ENCODE measurements at regions not wholly inside any gene's neighbourhood (a gene's known extent, or its start where the extent isn't known, plus 50 kb on each side); places are given as distances from the start of the nearest gene placed in this dataset.

DNA sequence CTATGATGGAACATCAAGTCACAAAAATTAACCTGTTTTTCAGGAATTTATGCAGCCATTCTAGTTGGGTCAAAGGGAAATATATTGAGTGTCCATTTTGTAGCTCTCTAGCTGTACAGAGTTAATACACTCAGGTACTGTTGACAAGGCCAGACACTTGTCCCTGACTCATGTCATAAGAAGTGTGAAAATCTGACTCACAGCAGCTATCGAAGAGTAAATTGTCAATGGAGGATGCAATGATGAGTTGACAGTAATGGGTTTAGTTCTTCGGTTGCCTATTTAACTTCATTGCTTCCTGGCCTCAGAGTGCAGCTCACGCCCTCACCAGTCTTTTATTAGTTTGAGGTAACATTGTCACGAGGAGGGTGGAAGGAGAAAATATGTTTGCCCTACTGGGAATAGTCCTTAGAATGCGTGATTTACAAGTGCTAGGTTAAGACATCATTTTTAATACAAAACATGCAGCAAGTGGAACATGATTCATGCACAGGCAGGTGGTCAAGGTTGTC lies 255.1 kb downstream of the XPNPEP1 start:
- H3K9me2 ChIP-seq (ENCODE audit: insufficient read depth): no peaks in the 10 kb centered on the region
- H3K27me3 ChIP-seq (ENCODE audit: insufficient read depth, low read length): no peaks in the 10 kb centered on the region
- intact Hi-C loops (cut with micrococcal nuclease): no loop called here
- H3K27ac ChIP-seq (ENCODE audit: low read depth, low read length): no peak overlapping the region
- DNase-seq (ENCODE audit: low read depth, low spot score) (no peak), ATAC-seq (no peak)
- no peaks in the 10 kb centered on the region for H3K36me3 ChIP-seq (ENCODE audit: control insufficient read depth in 1 of 2, insufficient read depth in 2 of 2, low read length in 2 of 2)
- H3K79me2 ChIP-seq (ENCODE audit: insufficient read depth, low read length): no peaks in the 10 kb centered on the region
- H3K4me3 ChIP-seq (replicated peaks in 1 of 2; ENCODE audit: low read depth in 1 of 2, low read length in 2 of 2): no peak overlapping the region
- H2AFZ ChIP-seq (ENCODE audit: low read depth, low read length, poor library complexity, severe bottlenecking): no peak overlapping the region
- TF ChIP-seq CBX3 (IDR thresholded peaks at IDR 0.05; ENCODE audit: low read depth) (no peak), POLR2A (IDR thresholded peaks at IDR 0.05; ENCODE audit: borderline replicate concordance, extremely low read depth, insufficient read depth, insufficient read length) (no peak), REST (IDR thresholded peaks at IDR 0.05; ENCODE audit: low read depth) (no peak), EZH2phosphoT487 (IDR thresholded peaks at IDR 0.05; ENCODE audit: borderline replicate concordance) (no peak), EGR1 (IDR thresholded peaks at IDR 0.05; ENCODE audit: low read depth) (no peak), RAD21 (IDR thresholded peaks at IDR 0.05; ENCODE audit: low read depth) (no peak), TCF7L2 (IDR thresholded peaks at IDR 0.05; ENCODE audit: borderline replicate concordance, extremely low read depth, insufficient read depth, insufficient read length) (no peak), CEBPB (IDR thresholded peaks at IDR 0.05; ENCODE audit: low read depth) (no peak), ELF1 (IDR thresholded peaks at IDR 0.05; ENCODE audit: borderline replicate concordance, low read depth) (no peak), YY1 (IDR thresholded peaks at IDR 0.05; ENCODE audit: extremely low read depth, insufficient replicate concordance, low read depth, low read length) (no peak)
- TF ChIP-seq, protein P1, sequence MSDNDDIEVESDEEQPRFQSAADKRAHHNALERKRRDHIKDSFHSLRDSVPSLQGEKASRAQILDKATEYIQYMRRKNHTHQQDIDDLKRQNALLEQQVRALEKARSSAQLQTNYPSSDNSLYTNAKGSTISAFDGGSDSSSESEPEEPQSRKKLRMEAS (IDR thresholded peaks at IDR 0.05): no peak
- TF ChIP-seq, protein P2, sequence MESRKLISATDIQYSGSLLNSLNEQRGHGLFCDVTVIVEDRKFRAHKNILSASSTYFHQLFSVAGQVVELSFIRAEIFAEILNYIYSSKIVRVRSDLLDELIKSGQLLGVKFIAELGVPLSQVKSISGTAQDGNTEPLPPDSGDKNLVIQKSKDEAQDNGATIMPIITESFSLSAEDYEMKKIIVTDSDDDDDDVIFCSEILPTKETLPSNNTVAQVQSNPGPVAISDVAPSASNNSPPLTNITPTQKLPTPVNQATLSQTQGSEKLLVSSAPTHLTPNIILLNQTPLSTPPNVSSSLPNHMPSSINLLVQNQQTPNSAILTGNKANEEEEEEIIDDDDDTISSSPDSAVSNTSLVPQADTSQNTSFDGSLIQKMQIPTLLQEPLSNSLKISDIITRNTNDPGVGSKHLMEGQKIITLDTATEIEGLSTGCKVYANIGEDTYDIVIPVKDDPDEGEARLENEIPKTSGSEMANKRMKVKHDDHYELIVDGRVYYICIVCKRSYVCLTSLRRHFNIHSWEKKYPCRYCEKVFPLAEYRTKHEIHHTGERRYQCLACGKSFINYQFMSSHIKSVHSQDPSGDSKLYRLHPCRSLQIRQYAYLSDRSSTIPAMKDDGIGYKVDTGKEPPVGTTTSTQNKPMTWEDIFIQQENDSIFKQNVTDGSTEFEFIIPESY (IDR thresholded peaks at IDR 0.05; ENCODE audit: extremely low read depth, insufficient replicate concordance, low read length): no peak
- H4K20me1 ChIP-seq (ENCODE audit: insufficient read depth): no peaks in the 10 kb centered on the region
- RAD21 ChIA-PET (ENCODE audit: low non-redundant PET in 1 of 2, low total read pairs in 2 of 2, uncharacterized antibody in 2 of 2, unreplicated experiment in 2 of 2): no interaction called here
- H3K4me2 ChIP-seq (ENCODE audit: low read length): no peak overlapping the region
- no TSS peak for BruUV-seq (replicated peaks)
- no peak overlapping the region for H3K9ac ChIP-seq (ENCODE audit: low read length)
- H3K4me1 ChIP-seq (ENCODE audit: control insufficient read depth in 1 of 2, insufficient read depth in 2 of 2, low read length in 2 of 2): no peaks in the 10 kb centered on the region
- no peaks in the 10 kb centered on the region for H3K9me3 ChIP-seq (ENCODE audit: control insufficient read depth in 1 of 2, insufficient read depth in 1 of 2, low read depth in 1 of 2, low read length in 2 of 2)
- POLR2A ChIA-PET: no interaction called here
- CTCF ChIA-PET: no interaction called here

Data from HCT116 (cell line).